CD4-positive, alpha-beta T cell treated with Interleukin-1 beta for 1 hour (primary cell): ENCODE measurements at regions not wholly inside any gene's neighbourhood (a gene's known extent, or its start where the extent isn't known, plus 50 kb on each side); places are given as distances from the start of the nearest gene placed in this dataset.

ENCODE experiments used
- DNase-seq, 2 donors: peaks; one replicate each; pipeline ENCODE4 v3.0.0-alpha.2; 2020 to 2022

GRCh38 chr18:60809937-60810336, 437.4 kb upstream of the MC4R start:
- DNase-seq: no peak

- DNase-seq: no peak
These were observed 440.3 kb upstream of the MC4R start for GRCh38 chr18:60812921-60813320.

- DNase-seq: no peak
These were observed 453.8 kb upstream of the MC4R start for GRCh38 chr18:60826346-60826745.

GRCh38 chr18:60831971-60832370, 459.4 kb upstream of the MC4R start:
- DNase-seq: no peak

GRCh38 chr18:60838677-60839076, 466.1 kb upstream of the MC4R start:
- no peak for DNase-seq

GRCh38 chr18:60846396-60846795, 473.8 kb upstream of the MC4R start:
- DNase-seq: no peak

GRCh38 chr18:60847517-60847916, 474.9 kb upstream of the MC4R start:
- no peak for DNase-seq

- DNase-seq: no peak
These were observed 471.7 kb upstream of the CDH20 start for GRCh38 chr18:60861575-60861974.

- no peak for DNase-seq
These were observed 470.2 kb upstream of the CDH20 start for GRCh38 chr18:60862988-60863387.

- DNase-seq: no peak
These were observed 467.4 kb upstream of the CDH20 start for GRCh38 chr18:60865801-60866200.

GRCh38 chr18:60870261-60871153, 462.7 kb upstream of the CDH20 start:
- DNase-seq: no peak

- no peak for DNase-seq
These were observed 460.8 kb upstream of the CDH20 start for GRCh38 chr18:60872434-60872833.

- DNase-seq: no peak
These were observed 459.5 kb upstream of the CDH20 start for GRCh38 chr18:60873708-60874107.

GRCh38 chr18:60875957-60876507, 457.2 kb upstream of the CDH20 start:
- no peak for DNase-seq

- no peak for DNase-seq
These were observed 453.0 kb upstream of the CDH20 start for GRCh38 chr18:60880184-60880583.

- DNase-seq: no peak
These were observed 449.6 kb upstream of the CDH20 start for GRCh38 chr18:60883587-60883986.

GRCh38 chr18:60888071-60888624, 445.1 kb upstream of the CDH20 start:
- DNase-seq: no peak

GRCh38 chr18:60889442-60889841, 443.8 kb upstream of the CDH20 start:
- no peak for DNase-seq

GRCh38 chr18:60891936-60892335, 441.3 kb upstream of the CDH20 start:
- no peak for DNase-seq

- no peak for DNase-seq
These were observed 440.8 kb upstream of the CDH20 start for GRCh38 chr18:60892441-60892840.

- no peak for DNase-seq
These were observed 440.4 kb upstream of the CDH20 start for GRCh38 chr18:60892855-60893254.

- no peak for DNase-seq
These were observed 439.7 kb upstream of the CDH20 start for GRCh38 chr18:60893355-60894097.

GRCh38 chr18:60894254-60894945, 438.8 kb upstream of the CDH20 start:
- DNase-seq: no peak
